ENCODE measurements at regions not wholly inside any gene's neighbourhood (a gene's known extent, or its start where the extent isn't known, plus 50 kb on each side); places are given as distances from the start of the nearest gene placed in this dataset.
A peak's percentile ranks its signal among the peaks of the same experiment; 100 is the strongest.

GRCh38 chr6:145143379-145143778 is 591.9 kb downstream of the EPM2A start:
- H3K4me1 ChIP-seq (ENCODE audit: control insufficient read depth in 4 of 4, insufficient read depth in 4 of 4, low read length in 3 of 4): peaks cover 0 to 6% (median 2%) of the 10 kb centered on the region in 4 donors
- no peak overlapping the region for H3K27ac ChIP-seq (ENCODE audit: low read depth in 1 of 2, low read length in 2 of 2)
- H3K4me3 ChIP-seq (ENCODE audit: low read depth in 1 of 3, low read length in 3 of 3): no peak overlapping the region
- WGBS: 91% methylated on average over 3 of the region's 3 CpGs
- H3K36me3 ChIP-seq (ENCODE audit: control insufficient read depth in 4 of 4, insufficient read depth in 3 of 4, low read depth in 1 of 4, low read length in 3 of 4): no peaks in the 10 kb centered on the region
- DNase-seq (ENCODE audit: low spot score): no peak
- no peaks in the 10 kb centered on the region for H3K9me3 ChIP-seq (ENCODE audit: control insufficient read depth in 4 of 4, low read length in 3 of 4)
- H3K27me3 ChIP-seq (ENCODE audit: control insufficient read depth in 4 of 4, insufficient read depth in 4 of 4, low read length in 3 of 4): no peaks in the 10 kb centered on the region
- TF ChIP-seq FOXA1 (IDR thresholded peaks at IDR 0.05) (no peak), RAD21 (IDR thresholded peaks at IDR 0.05) (no peak), NR2F2 (IDR thresholded peaks at IDR 0.05) (no peak), EGR1 (IDR thresholded peaks at IDR 0.05; ENCODE audit: low read depth in 2 of 2) (no peak), HNF4G (IDR thresholded peaks at IDR 0.05) (no peak)
- TF ChIP-seq, protein P1, sequence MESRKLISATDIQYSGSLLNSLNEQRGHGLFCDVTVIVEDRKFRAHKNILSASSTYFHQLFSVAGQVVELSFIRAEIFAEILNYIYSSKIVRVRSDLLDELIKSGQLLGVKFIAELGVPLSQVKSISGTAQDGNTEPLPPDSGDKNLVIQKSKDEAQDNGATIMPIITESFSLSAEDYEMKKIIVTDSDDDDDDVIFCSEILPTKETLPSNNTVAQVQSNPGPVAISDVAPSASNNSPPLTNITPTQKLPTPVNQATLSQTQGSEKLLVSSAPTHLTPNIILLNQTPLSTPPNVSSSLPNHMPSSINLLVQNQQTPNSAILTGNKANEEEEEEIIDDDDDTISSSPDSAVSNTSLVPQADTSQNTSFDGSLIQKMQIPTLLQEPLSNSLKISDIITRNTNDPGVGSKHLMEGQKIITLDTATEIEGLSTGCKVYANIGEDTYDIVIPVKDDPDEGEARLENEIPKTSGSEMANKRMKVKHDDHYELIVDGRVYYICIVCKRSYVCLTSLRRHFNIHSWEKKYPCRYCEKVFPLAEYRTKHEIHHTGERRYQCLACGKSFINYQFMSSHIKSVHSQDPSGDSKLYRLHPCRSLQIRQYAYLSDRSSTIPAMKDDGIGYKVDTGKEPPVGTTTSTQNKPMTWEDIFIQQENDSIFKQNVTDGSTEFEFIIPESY (IDR thresholded peaks at IDR 0.05): no peak
- TF ChIP-seq, protein P2, sequence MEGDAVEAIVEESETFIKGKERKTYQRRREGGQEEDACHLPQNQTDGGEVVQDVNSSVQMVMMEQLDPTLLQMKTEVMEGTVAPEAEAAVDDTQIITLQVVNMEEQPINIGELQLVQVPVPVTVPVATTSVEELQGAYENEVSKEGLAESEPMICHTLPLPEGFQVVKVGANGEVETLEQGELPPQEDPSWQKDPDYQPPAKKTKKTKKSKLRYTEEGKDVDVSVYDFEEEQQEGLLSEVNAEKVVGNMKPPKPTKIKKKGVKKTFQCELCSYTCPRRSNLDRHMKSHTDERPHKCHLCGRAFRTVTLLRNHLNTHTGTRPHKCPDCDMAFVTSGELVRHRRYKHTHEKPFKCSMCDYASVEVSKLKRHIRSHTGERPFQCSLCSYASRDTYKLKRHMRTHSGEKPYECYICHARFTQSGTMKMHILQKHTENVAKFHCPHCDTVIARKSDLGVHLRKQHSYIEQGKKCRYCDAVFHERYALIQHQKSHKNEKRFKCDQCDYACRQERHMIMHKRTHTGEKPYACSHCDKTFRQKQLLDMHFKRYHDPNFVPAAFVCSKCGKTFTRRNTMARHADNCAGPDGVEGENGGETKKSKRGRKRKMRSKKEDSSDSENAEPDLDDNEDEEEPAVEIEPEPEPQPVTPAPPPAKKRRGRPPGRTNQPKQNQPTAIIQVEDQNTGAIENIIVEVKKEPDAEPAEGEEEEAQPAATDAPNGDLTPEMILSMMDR (IDR thresholded peaks at IDR 0.05; ENCODE audit: low read depth, low read length, missing input control): no peak
- H3K9ac ChIP-seq (ENCODE audit: low read depth in 1 of 2, low read length in 2 of 2): no peak overlapping the region

DNA sequence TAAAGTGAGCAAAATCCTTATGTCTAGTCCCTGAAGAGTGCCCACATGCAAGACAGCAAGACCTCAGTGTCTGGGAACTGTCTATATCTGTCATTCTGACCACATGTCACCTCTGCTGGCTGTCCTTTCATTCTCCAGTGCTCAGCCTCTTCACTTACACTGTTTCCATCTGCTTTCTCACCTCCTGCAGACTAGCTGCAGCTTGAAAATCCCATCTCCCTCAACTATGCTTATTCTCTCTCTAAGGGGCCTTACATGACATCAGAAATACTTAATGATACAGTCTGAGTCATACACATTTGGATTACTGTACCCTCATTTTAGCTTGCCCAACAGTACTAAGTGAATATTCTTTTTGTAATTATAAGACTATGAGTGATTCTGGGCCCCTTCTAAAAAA is 587.8 kb downstream of the EPM2A start:
- H3K27me3 ChIP-seq (ENCODE audit: control insufficient read depth in 4 of 4, insufficient read depth in 4 of 4, low read length in 3 of 4): no peaks in the 10 kb centered on the region

DNA sequence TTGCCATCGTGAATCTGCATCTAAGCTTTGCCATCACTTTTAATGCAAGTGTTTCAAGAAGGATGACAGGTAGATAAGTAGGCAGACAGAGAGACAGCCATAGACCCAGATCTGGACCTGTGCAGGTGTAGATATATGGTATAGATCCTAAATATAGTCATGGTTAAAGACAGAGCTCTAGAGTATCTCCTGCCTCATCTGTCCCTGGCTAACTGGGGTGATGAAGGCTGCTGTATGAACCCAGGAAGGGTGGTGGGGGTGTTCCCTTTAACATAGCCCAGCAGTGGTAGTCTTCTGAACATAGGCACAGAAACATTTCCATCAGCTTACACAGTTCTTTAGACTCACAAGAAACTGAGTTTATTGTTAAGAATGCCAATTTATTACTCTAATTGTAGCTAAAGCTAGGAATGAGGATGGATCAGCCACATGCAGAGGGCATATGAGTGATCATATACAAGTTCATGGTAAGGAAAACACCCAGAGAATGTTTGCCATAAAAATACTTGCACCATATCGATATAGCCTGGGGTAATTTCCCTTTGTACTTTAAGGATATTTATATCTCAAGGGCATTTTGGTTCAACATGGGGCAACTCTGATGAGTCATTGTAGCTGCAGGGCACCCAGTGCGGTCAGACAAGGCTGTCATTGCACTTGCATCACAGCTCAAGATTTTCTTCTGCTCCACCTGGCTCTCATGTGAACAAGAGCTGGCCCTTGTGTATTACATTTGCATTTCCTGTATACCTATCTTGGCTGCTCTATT is 587.2 kb downstream of the EPM2A start:
- Histone ChIP-seq H3K27ac (ENCODE audit: low read depth in 1 of 2, low read length in 2 of 2) (no peak overlapping the region), H3K4me1 (ENCODE audit: control insufficient read depth in 4 of 4, insufficient read depth in 4 of 4, low read length in 3 of 4) (peaks cover 0 to 2% (median 0%) of the 10 kb centered on the region in 4 donors)
- WGBS: 77% methylated on average over 3 of the region's 3 CpGs

More for the DNA sequence above, 587.8 kb downstream of the EPM2A start:
- Histone ChIP-seq H3K4me1 (ENCODE audit: control insufficient read depth in 4 of 4, insufficient read depth in 4 of 4, low read length in 3 of 4) (peaks cover 0 to 2% (median 0%) of the 10 kb centered on the region in 4 donors), H3K9me3 (ENCODE audit: control insufficient read depth in 4 of 4, low read length in 3 of 4) (no peaks in the 10 kb centered on the region), H3K27ac (ENCODE audit: low read depth in 1 of 2, low read length in 2 of 2) (no peak overlapping the region), H3K4me3 (ENCODE audit: low read depth in 1 of 3, low read length in 3 of 3) (no peak overlapping the region), H3K9ac (ENCODE audit: low read depth in 1 of 2, low read length in 2 of 2) (no peak overlapping the region), H3K36me3 (ENCODE audit: control insufficient read depth in 4 of 4, insufficient read depth in 3 of 4, low read depth in 1 of 4, low read length in 3 of 4) (no peaks in the 10 kb centered on the region)
- TF ChIP-seq, protein P3, sequence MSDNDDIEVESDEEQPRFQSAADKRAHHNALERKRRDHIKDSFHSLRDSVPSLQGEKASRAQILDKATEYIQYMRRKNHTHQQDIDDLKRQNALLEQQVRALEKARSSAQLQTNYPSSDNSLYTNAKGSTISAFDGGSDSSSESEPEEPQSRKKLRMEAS (IDR thresholded peaks at IDR 0.05): no peak
- TF ChIP-seq TAF1 (conservative IDR thresholded peaks at IDR 0.05): no peak
- no peak for TF ChIP-seq GABPA (IDR thresholded peaks at IDR 0.05 in 1 of 2, conservative IDR thresholded peaks at IDR 0.05 in 1 of 2)
- TF ChIP-seq EGR1 (IDR thresholded peaks at IDR 0.05; ENCODE audit: low read depth in 2 of 2): no peak
- no peak for TF ChIP-seq FOXA1 (IDR thresholded peaks at IDR 0.05)
- no peak for TF ChIP-seq HNF4A (conservative IDR thresholded peaks at IDR 0.05)
- no peak for DNase-seq (ENCODE audit: low spot score)

More for the DNA sequence above, 587.2 kb downstream of the EPM2A start:
- H3K27me3 ChIP-seq (ENCODE audit: control insufficient read depth in 4 of 4, insufficient read depth in 4 of 4, low read length in 3 of 4): no peaks in the 10 kb centered on the region
- no peaks in the 10 kb centered on the region for H3K9me3 ChIP-seq (ENCODE audit: control insufficient read depth in 4 of 4, low read length in 3 of 4)
- H3K9ac ChIP-seq (ENCODE audit: low read depth in 1 of 2, low read length in 2 of 2): no peak overlapping the region
- TF ChIP-seq RXRA (IDR thresholded peaks at IDR 0.05) (peak in 1 of 2 donors; percentile 8), JUND (IDR thresholded peaks at IDR 0.05) (peak in 1 of 2 donors; percentile 24), HNF4G (IDR thresholded peaks at IDR 0.05) (no peak)
- no peak overlapping the region for H3K4me3 ChIP-seq (ENCODE audit: low read depth in 1 of 3, low read length in 3 of 3)
- DNase-seq (ENCODE audit: low spot score): no peak
- H3K36me3 ChIP-seq (ENCODE audit: control insufficient read depth in 4 of 4, insufficient read depth in 3 of 4, low read depth in 1 of 4, low read length in 3 of 4): no peaks in the 10 kb centered on the region

Measured in liver (tissue), 8 donors.